K562 (cell line): ENCODE measurements at regions not wholly inside any gene's neighbourhood (a gene's known extent, or its start where the extent isn't known, plus 50 kb on each side); places are given as distances from the start of the nearest gene placed in this dataset.

Experiments
- ARHGAP35 ChIP-seq: fragments of 450-650 bp; IDR thresholded peaks from 2 replicates; pipeline ENCODE4 v1.6.1; 2018; ENCODE audit not compliant: partially characterized antibody
- ARID1B ChIP-seq: fragments of 450-650 bp; IDR thresholded peaks from 2 replicates; pipeline ENCODE4 v1.6.1; 2016; ENCODE audit warnings: antibody characterized with exemption, mild to moderate bottlenecking, inconsistent platforms
- CBFA2T2 ChIP-seq: fragments of 450-650 bp; conservative IDR thresholded peaks from 2 replicates; pipeline ENCODE4 v1.6.1; 2017; ENCODE audit warnings: mild to moderate bottlenecking
- GABPB2 ChIP-seq: fragments of 250-450 bp; sonication (Bioruptor Pico); conservative IDR thresholded peaks from 2 replicates; pipeline ENCODE4 v1.5.1; 2021; ENCODE audit warnings: mild to moderate bottlenecking
- HDGF ChIP-seq: fragments of 450-650 bp; IDR thresholded peaks from 2 replicates; pipeline ENCODE4 v1.6.1; 2016
- MAFG ChIP-seq: fragments of 450-650 bp; conservative IDR thresholded peaks from 2 replicates; pipeline ENCODE4 v1.6.1; 2016; ENCODE audit warnings: missing genetic modification characterization, missing compliant biosample characterization
- MEIS2 ChIP-seq: fragments of 450-650 bp; IDR thresholded peaks from 2 replicates; pipeline ENCODE4 v1.6.1; 2014; ENCODE audit warnings: mild to moderate bottlenecking; ENCODE audit not compliant: partially characterized antibody
- NR1H2 ChIP-seq: sonication (generic); formaldehyde crosslinking; IDR thresholded peaks from 2 replicates; pipeline ENCODE4 v1.4.0; 2020; ENCODE audit warnings: mild to moderate bottlenecking, missing genetic modification reagents
- POLR2G ChIP-seq: fragments of 200-400 bp; formaldehyde crosslinking; IDR thresholded peaks from 2 replicates; pipeline ENCODE4 v1.6.1; 2017; ENCODE audit warnings: low read depth, mild to moderate bottlenecking, antibody characterized with exemption, low read length, moderate library complexity
- RBM14 ChIP-seq: fragments of 200-400 bp; formaldehyde crosslinking; IDR thresholded peaks from 2 replicates; pipeline ENCODE4 v1.6.1; 2018; ENCODE audit warnings: low read depth, mild to moderate bottlenecking, low read length, moderate library complexity, borderline replicate concordance; ENCODE audit not compliant: insufficient read depth
- RUNX1 ChIP-seq: sonication (generic); IDR thresholded peaks from 2 replicates; pipeline ENCODE4 v1.6.1; 2016; ENCODE audit warnings: antibody characterized with exemption, low read depth
- SMARCA5 ChIP-seq: fragments of 450-650 bp; IDR thresholded peaks from 2 replicates; pipeline ENCODE4 v1.6.1; 2016
- TCF3 ChIP-seq: sonication (generic); formaldehyde crosslinking; IDR thresholded peaks from 2 replicates; pipeline ENCODE4 v1.4.0; 2020; ENCODE audit warnings: mild to moderate bottlenecking, missing genetic modification reagents
- TEAD4 ChIP-seq, 2 experiments: sonication (generic) in 1 of 2; formaldehyde crosslinking in 1 of 2; IDR thresholded peaks; 2 replicates each; pipeline versions ENCODE4 v1.6.1 to v1.8.0; 2012 to 2022; ENCODE audit warnings: borderline replicate concordance in 1 of 2, inconsistent platforms in 1 of 2, low read length in 1 of 2, mild to moderate bottlenecking in 1 of 2, missing genetic modification reagents in 1 of 2
- ZNF316 ChIP-seq: fragments of 450-650 bp; IDR thresholded peaks from 2 replicates; pipeline ENCODE4 v1.6.1; 2016
- ZNF445 ChIP-seq: fragments of 250-450 bp; sonication (Bioruptor Pico); IDR thresholded peaks from 2 replicates; pipeline ENCODE4 v1.4.0; 2020; ENCODE audit warnings: low read depth, mild to moderate bottlenecking, moderate library complexity
- ZNF76 ChIP-seq: fragments of 250-450 bp; sonication (Bioruptor Pico); IDR thresholded peaks from 2 replicates; pipeline ENCODE4 v1.4.0; 2020; ENCODE audit warnings: mild to moderate bottlenecking, moderate library complexity, borderline replicate concordance
- TF ChIP-seq, protein P1 (sequence below), 2 experiments: fragments of 450-650 bp in 1 of 2; sonication (generic) in 1 of 2; formaldehyde crosslinking in 1 of 2; IDR thresholded peaks in 1 of 2; conservative IDR thresholded peaks in 1 of 2; 2 replicates each; pipeline versions ENCODE4 v1.6.1 to v1.8.1; 2016 to 2023; ENCODE audit warnings: mild to moderate bottlenecking in 2 of 2, moderate library complexity in 2 of 2, inconsistent platforms in 1 of 2, missing genetic modification reagents in 1 of 2
- TF ChIP-seq, protein P2 (sequence below), 2 experiments: IDR thresholded peaks in 1 of 2; conservative IDR thresholded peaks in 1 of 2; 2 replicates each; pipeline ENCODE4 v1.6.1; 2016; ENCODE audit warnings: low read depth in 2 of 2, mild to moderate bottlenecking in 1 of 2, missing compliant biosample characterization in 1 of 2, missing genetic modification characterization in 1 of 2, moderate library complexity in 1 of 2
- TF ChIP-seq, protein P3 (sequence below): fragments of 450-650 bp; IDR thresholded peaks from 2 replicates; pipeline ENCODE4 v1.6.1; 2014; ENCODE audit warnings: low read depth, mild to moderate bottlenecking, moderate library complexity, borderline replicate concordance
- TF ChIP-seq, protein P4 (sequence below): fragments of 250-450 bp; sonication (Bioruptor Pico); IDR thresholded peaks from 2 replicates; pipeline ENCODE4 v1.5.0; 2022; ENCODE audit warnings: mild to moderate bottlenecking

DNA sequence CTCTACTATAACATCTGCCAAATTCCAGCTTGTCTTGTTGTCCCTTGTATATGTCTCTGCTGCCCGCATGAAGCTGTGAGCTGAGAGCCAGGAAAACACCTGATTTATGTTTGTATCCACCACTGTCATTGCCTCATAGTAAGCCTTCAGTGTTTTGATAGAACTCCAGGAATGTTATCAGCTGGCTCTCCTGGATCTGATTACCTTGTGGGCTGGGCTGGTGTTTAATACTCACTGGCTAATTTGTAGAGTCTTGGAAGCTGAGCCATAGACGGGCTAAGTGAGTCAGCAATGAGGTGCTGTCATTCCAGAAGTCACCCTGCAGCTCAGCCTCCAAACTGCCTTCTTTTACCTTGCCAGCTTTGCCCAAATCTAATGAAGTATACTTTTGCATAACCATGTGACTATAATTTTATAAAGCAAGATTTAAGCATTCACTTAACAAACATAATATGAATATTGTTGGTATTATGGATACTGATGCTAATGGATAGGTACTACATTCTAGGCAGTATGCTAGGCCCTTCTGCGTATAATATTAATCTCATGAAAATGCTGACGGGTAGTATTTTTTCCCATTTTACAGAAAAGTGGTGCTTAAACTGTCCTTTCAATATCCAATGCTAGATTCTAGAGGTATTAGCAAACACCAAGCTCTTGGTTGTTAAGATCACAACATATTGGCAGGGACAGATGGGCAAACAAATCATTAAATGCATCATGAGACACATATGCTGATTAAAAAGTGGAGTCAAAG is 62.7 kb upstream of the GATA6 start (continued):
- TF ChIP-seq ZNF316 (peak; percentile 87), ZNF76 (no peak), RBM14 (no peak), RUNX1 (no peak), POLR2G (no peak), TCF3 (peak; percentile 56), SMARCA5 (no peak), MAFG (tag) (peak; percentile 74), TEAD4 (IDR thresholded peaks at IDR 0.05; ENCODE audit: low read length) (peak; percentile 75), TEAD4 (CRISPR knock-in tag; IDR thresholded peaks at IDR 0.05; ENCODE audit: borderline replicate concordance) (no peak), ZNF445 (CRISPR knock-in tag) (no peak), HDGF (no peak), ARHGAP35 (no peak), ARID1B (peak; percentile 45), MEIS2 (peak; percentile 57), NR1H2 (CRISPR knock-in tag) (no peak), CBFA2T2 (0 out of 2 replicates have a peak, but pooled peaks have one; percentile 15), GABPB2 (CRISPR knock-in tag) (no peak)
- TF ChIP-seq, protein P1, sequence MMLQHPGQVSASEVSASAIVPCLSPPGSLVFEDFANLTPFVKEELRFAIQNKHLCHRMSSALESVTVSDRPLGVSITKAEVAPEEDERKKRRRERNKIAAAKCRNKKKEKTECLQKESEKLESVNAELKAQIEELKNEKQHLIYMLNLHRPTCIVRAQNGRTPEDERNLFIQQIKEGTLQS (IDR thresholded peaks at IDR 0.05): 0 out of 2 replicates have a peak, but pooled peaks have one; percentile 33
- TF ChIP-seq, protein P1 (CRISPR knock-in tag; conservative IDR thresholded peaks at IDR 0.05): no peak
- TF ChIP-seq, protein P2, sequence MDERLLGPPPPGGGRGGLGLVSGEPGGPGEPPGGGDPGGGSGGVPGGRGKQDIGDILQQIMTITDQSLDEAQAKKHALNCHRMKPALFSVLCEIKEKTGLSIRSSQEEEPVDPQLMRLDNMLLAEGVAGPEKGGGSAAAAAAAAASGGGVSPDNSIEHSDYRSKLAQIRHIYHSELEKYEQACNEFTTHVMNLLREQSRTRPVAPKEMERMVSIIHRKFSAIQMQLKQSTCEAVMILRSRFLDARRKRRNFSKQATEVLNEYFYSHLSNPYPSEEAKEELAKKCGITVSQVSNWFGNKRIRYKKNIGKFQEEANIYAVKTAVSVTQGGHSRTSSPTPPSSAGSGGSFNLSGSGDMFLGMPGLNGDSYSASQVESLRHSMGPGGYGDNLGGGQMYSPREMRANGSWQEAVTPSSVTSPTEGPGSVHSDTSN (CRISPR knock-in tag; IDR thresholded peaks at IDR 0.05; ENCODE audit: low read depth): no peak
- TF ChIP-seq, protein P2 (tag; conservative IDR thresholded peaks at IDR 0.05; ENCODE audit: low read depth): peak; percentile 34
- TF ChIP-seq, protein P3, sequence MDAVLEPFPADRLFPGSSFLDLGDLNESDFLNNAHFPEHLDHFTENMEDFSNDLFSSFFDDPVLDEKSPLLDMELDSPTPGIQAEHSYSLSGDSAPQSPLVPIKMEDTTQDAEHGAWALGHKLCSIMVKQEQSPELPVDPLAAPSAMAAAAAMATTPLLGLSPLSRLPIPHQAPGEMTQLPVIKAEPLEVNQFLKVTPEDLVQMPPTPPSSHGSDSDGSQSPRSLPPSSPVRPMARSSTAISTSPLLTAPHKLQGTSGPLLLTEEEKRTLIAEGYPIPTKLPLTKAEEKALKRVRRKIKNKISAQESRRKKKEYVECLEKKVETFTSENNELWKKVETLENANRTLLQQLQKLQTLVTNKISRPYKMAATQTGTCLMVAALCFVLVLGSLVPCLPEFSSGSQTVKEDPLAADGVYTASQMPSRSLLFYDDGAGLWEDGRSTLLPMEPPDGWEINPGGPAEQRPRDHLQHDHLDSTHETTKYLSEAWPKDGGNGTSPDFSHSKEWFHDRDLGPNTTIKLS: no peak
- TF ChIP-seq, protein P4, sequence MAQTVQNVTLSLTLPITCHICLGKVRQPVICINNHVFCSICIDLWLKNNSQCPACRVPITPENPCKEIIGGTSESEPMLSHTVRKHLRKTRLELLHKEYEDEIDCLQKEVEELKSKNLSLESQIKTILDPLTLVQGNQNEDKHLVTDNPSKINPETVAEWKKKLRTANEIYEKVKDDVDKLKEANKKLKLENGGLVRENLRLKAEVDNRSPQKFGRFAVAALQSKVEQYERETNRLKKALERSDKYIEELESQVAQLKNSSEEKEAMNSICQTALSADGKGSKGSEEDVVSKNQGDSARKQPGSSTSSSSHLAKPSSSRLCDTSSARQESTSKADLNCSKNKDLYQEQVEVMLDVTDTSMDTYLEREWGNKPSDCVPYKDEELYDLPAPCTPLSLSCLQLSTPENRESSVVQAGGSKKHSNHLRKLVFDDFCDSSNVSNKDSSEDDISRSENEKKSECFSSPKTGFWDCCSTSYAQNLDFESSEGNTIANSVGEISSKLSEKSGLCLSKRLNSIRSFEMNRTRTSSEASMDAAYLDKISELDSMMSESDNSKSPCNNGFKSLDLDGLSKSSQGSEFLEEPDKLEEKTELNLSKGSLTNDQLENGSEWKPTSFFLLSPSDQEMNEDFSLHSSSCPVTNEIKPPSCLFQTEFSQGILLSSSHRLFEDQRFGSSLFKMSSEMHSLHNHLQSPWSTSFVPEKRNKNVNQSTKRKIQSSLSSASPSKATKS (CRISPR knock-in tag): no peak
